K562 (cell line): ENCODE measurements at regions not wholly inside any gene's neighbourhood (a gene's known extent, or its start where the extent isn't known, plus 50 kb on each side); places are given as distances from the start of the nearest gene placed in this dataset.

ENCODE experiments used
- ATAC-seq: fragments of 200-7000 bp; cut with Tn5 transposase; 3 replicates; pipeline ENCODE4 v1.9.1; 2020; ENCODE audit warnings: moderate library complexity
- BruUV-seq: library from RNA; stranded (reverse); fragments of 400-500 nt; replicated peaks from 2 replicates; lab custom pipeline; 2021; lab: Mats Ljungman, UMichigan
- CTCF ChIA-PET: fragments of 300-600 bp; formaldehyde crosslinking; extraction: SDS; loops from one replicate; lab custom pipeline; 2021; ENCODE audit warnings: low intra/inter-chr PET ratio; lab: Yijun Ruan, JAX
- POLR2A ChIA-PET: fragments of 300-600, 350-650 bp; sonication (Branson Sonifier 250); formaldehyde crosslinking; extraction: SDS; loops from one replicate; lab custom pipeline; 2021; ENCODE audit warnings: antibody characterized with exemption, inconsistent platforms; lab: Yijun Ruan, JAX
- DNase-seq, 4 experiments: peaks; one replicate each; pipeline versions ENCODE4 v3.0.0 to v3.0.0-alpha.2; 2011 to 2018; ENCODE audit warnings: low spot score in 3 of 4, mixed read lengths in 3 of 4; ENCODE audit errors: extremely low read depth in 1 of 4
- FAIRE-seq: peaks from 2 replicates; lab custom pipeline; 2011; peaks lifted over from hg19 to GRCh38; lab: Jason Lieb, UNC
- H2AFZ ChIP-seq: 2 replicates; pipeline ENCODE4 v1.6.0; 2011; ENCODE audit warnings: low read depth, low read length, control low read depth, inconsistent platforms
- H3K27ac ChIP-seq: fragments of 200-600 bp; 3 replicates; pipeline ENCODE4 v1.8.0; 2011; ENCODE audit warnings: low read depth, mild to moderate bottlenecking, control low read depth, inconsistent platforms, low read length, moderate library complexity, mixed read lengths; ENCODE audit errors: extremely low read depth
- H3K27me3 ChIP-seq, 2 experiments: fragments of 300-600 bp in 1 of 2; 2 replicates in 1 of 2; 3 replicates in 1 of 2; pipeline versions ENCODE4 v1.6.0 to v1.8.0; 2011; ENCODE audit warnings: inconsistent platforms in 2 of 2, low read length in 2 of 2, mild to moderate bottlenecking in 1 of 2, mixed read lengths in 1 of 2, moderate library complexity in 1 of 2; ENCODE audit not compliant: control insufficient read depth in 2 of 2, insufficient read depth in 2 of 2
- H3K36me3 ChIP-seq: fragments of 300-600 bp; 3 replicates; pipeline ENCODE4 v1.8.0; 2011; ENCODE audit warnings: mild to moderate bottlenecking, low read length, inconsistent platforms; ENCODE audit not compliant: control insufficient read depth, insufficient read depth
- H3K4me1 ChIP-seq, 2 experiments: fragments of 200-600 bp in 1 of 2; replicated peaks in 1 of 2; 2 replicates in 1 of 2; 3 replicates in 1 of 2; pipeline versions ENCODE4 v1.5.1 to v1.8.0; 2011; ENCODE audit warnings: inconsistent platforms in 2 of 2, low read length in 2 of 2, mild to moderate bottlenecking in 1 of 2, mixed read lengths in 1 of 2, moderate library complexity in 1 of 2; ENCODE audit not compliant: control insufficient read depth in 2 of 2, insufficient read depth in 2 of 2
- H3K4me2 ChIP-seq: 2 replicates; pipeline ENCODE4 v1.6.1; 2011; ENCODE audit warnings: low read length, control low read depth, inconsistent platforms, mixed read lengths; ENCODE audit not compliant: insufficient read depth
- H3K4me3 ChIP-seq: fragments of 200-600 bp; sonication (generic), shearing (Covaris generic); 2 replicates; pipeline ENCODE4 v1.5.1; 2016; ENCODE audit warnings: control low read depth, inconsistent platforms
- H3K79me2 ChIP-seq: fragments of 200-600 bp; 3 replicates; pipeline ENCODE4 v1.8.0; 2011; ENCODE audit warnings: low read length, inconsistent platforms; ENCODE audit not compliant: control insufficient read depth, insufficient read depth
- H3K9ac ChIP-seq, 2 experiments: 2 replicates each; pipeline versions ENCODE4 v1.6.0 to v1.6.1; 2011; ENCODE audit warnings: low read depth in 2 of 2, low read length in 2 of 2, control low read depth in 1 of 2, inconsistent platforms in 1 of 2, mild to moderate bottlenecking in 1 of 2, mixed read lengths in 1 of 2; ENCODE audit not compliant: insufficient read depth in 1 of 2
- H3K9me1 ChIP-seq: one replicate; pipeline ENCODE4 v1.6.0; 2011; ENCODE audit warnings: inconsistent platforms, mild to moderate bottlenecking, low read length, moderate library complexity; ENCODE audit not compliant: control insufficient read depth, insufficient read depth
- H3K9me3 ChIP-seq: replicated peaks from 2 replicates; pipeline ENCODE4 v1.5.1; 2011; ENCODE audit warnings: low read depth, low read length, inconsistent platforms; ENCODE audit not compliant: control insufficient read depth, insufficient read depth
- H4K20me1 ChIP-seq: replicated peaks from 2 replicates; pipeline ENCODE4 v1.6.1; 2011; ENCODE audit warnings: low read length, inconsistent platforms, mixed read lengths; ENCODE audit not compliant: control insufficient read depth, insufficient read depth
- BRD9 ChIP-seq: fragments of 450-650 bp; IDR thresholded peaks from 2 replicates; pipeline ENCODE4 v1.6.1; 2018; ENCODE audit warnings: low read depth; ENCODE audit not compliant: partially characterized antibody
- CCNT2 ChIP-seq: IDR thresholded peaks from 2 replicates; pipeline ENCODE4 v1.6.1; 2011; ENCODE audit warnings: borderline replicate concordance, low read depth, mild to moderate bottlenecking, moderate library complexity, mixed read lengths, low read length; ENCODE audit not compliant: insufficient read length; ENCODE audit errors: extremely low read depth
- HDGF ChIP-seq: fragments of 450-650 bp; IDR thresholded peaks from 2 replicates; pipeline ENCODE4 v1.6.1; 2016
- PHF20 ChIP-seq: fragments of 450-650 bp; IDR thresholded peaks from 2 replicates; pipeline ENCODE4 v1.6.1; 2018; ENCODE audit not compliant: partially characterized antibody
- XRCC5 ChIP-seq: fragments of 200-400 bp; formaldehyde crosslinking; IDR thresholded peaks from 2 replicates; pipeline ENCODE4 v1.6.1; 2017; ENCODE audit warnings: low read depth, mild to moderate bottlenecking, low read length
- ZNF316 ChIP-seq: fragments of 450-650 bp; IDR thresholded peaks from 2 replicates; pipeline ENCODE4 v1.6.1; 2016
- WGBS: fragments of 100-300 bp; shearing (Covaris generic); methylation state at CpG from one replicate; pipeline ENCODE4 v1.1.6; 2016; ENCODE audit warnings: low coverage, mixed read lengths; ENCODE audit not compliant: insufficient coverage; ENCODE audit errors: missing lambda C conversion rate; 5-methylcytosine and 5-hydroxymethylcytosine counted together
- in situ Hi-C: fragments of 300-500 bp; cut with MboI; formaldehyde crosslinking; loops from 4 replicates; pipeline ENCODE4 v1.15.0; 2018; ENCODE audit warnings: inconsistent platforms, mixed read lengths
- intact Hi-C: fragments of 100-400 bp; cut with micrococcal nuclease; formaldehyde crosslinking; loops from 2 replicates; pipeline ENCODE4 v1.14.2; 2022
- TF ChIP-seq, protein P1 (sequence below): sonication (generic); formaldehyde crosslinking; IDR thresholded peaks from 2 replicates; pipeline ENCODE4 v1.9.0; 2022; ENCODE audit warnings: mild to moderate bottlenecking, missing genetic modification reagents

DNA sequence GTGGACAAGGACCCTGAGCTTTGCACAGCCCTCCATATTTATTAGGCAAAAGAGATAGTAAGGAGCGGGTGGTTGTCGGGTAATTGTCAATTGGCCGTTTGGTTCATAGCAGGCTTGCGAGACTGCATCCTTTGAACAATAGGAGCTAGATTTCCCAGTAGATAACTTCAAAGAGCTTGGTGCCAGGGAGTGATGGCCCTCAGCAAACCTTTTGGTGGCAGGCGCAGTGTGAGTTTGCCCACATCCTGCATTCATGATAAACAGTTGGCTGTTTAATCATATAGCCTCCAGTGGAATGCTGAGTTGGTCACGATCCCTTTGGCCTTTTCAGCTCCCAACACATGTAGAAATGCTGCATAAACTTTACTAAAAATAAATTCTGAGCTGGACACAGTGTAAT, 156.9 kb downstream of the AKR1D1 start:
- in situ Hi-C loops, result no loop called here
- ChIA-PET CTCF (no interaction called here), POLR2A (interaction anchor here (0.6 to 1.1 kb wide), 3 partner anchors 10 to 26 kb away, joined by 3 to 4 read pairs (median 3); no protein-coding TSS in a partner anchor)
- ATAC-seq (no peak), FAIRE-seq (no peak), DNase-seq (no peak)
- no peak for TF ChIP-seq XRCC5
- TF ChIP-seq, protein P1, sequence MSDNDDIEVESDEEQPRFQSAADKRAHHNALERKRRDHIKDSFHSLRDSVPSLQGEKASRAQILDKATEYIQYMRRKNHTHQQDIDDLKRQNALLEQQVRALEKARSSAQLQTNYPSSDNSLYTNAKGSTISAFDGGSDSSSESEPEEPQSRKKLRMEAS, result no peak
- TF ChIP-seq HDGF, result no peak
- TF ChIP-seq CCNT2, result no peak
- no peak for TF ChIP-seq PHF20
- no peak for TF ChIP-seq ZNF316
- Histone ChIP-seq H3K79me2 (no peaks in the 10 kb centered on the region), H3K9me1 (no peaks in the 10 kb centered on the region), H3K4me2 (no peak overlapping the region), H2AFZ (no peak overlapping the region), H3K9ac (no peak overlapping the region), H3K4me1 (no peaks in the 10 kb centered on the region), H3K36me3 (no peaks in the 10 kb centered on the region), H3K4me3 (no peak overlapping the region), H4K20me1 (no peaks in the 10 kb centered on the region), H3K9me3 (no peaks in the 10 kb centered on the region), H3K27me3 (peaks cover 3 to 8% of the 10 kb centered on the region in 2 experiments; a peak in 3 of 5 replicates), H3K27ac (no peak overlapping the region)
- WGBS, result 37% methylated on average over 6 of the region's 6 CpGs
- BruUV-seq, result no TSS peak
- intact Hi-C loops, result no loop called here

DNA sequence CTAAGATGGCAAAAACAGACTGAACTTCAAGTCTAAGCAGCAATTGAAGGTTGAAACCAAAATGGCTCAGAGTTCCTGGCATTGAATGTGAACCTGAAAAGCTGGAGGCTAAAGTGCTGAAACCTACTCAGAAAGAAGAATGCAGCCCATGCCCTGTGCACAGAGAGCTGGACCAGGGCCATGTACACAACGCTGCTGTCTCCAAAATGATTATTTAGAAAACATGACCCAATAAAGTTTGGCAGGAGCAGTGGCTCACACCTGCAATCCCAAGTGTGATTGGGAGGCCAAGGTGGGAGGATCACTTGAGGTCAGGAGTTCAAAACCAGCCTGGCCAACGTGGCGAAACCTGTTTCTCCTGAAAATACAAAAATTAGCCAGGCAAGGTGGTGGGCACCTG, 158.9 kb downstream of the AKR1D1 start:
- 9% methylated on average over 3 of the region's 3 CpGs for WGBS
- POLR2A ChIA-PET, result interaction anchor here (0.6 to 1.6 kb wide), 2 partner anchors 23 to 82 kb away, joined by 3 to 4 read pairs; no protein-coding TSS in a partner anchor
- Histone ChIP-seq H3K9ac (no peak overlapping the region), H2AFZ (no peak overlapping the region), H3K4me3 (no peak overlapping the region), H3K4me2 (no peak overlapping the region), H3K27ac (no peak overlapping the region), H3K27me3 (peaks cover 3 to 4% of the 10 kb centered on the region in 2 experiments; a peak in 2 of 5 replicates), H3K9me1 (no peaks in the 10 kb centered on the region), H3K9me3 (no peaks in the 10 kb centered on the region), H3K79me2 (no peaks in the 10 kb centered on the region), H4K20me1 (no peaks in the 10 kb centered on the region), H3K4me1 (no peaks in the 10 kb centered on the region), H3K36me3 (no peaks in the 10 kb centered on the region)
- in situ Hi-C loops (no loop called here), intact Hi-C loops (no loop called here)
- BruUV-seq, result no TSS peak
- ATAC-seq, result no peak
- CTCF ChIA-PET, result no interaction called here
- DNase-seq, result no peak
- no peak for FAIRE-seq
- TF ChIP-seq ZNF316 (0 out of 2 replicates have a peak, but pooled peaks have one; percentile 3), BRD9 (no peak)
